Cerebellar cortex (tissue), 1 donor: ENCODE measurements at regions not wholly inside any gene's neighbourhood (a gene's known extent, or its start where the extent isn't known, plus 50 kb on each side); places are given as distances from the start of the nearest gene placed in this dataset.
"Not testable (repeated sequence)": the region's sequence is repeated elsewhere in the genome, so short reads cannot be mapped to it uniquely, and the experiment has no call there.

ENCODE experiments used
- DNase-seq: peaks from one replicate; pipeline ENCODE4 v3.0.0-alpha.2; 2015; ENCODE audit warnings: low spot score

GRCh38 chr12:47410383-47410782 is 295.4 kb downstream of the RPAP3 start:
- DNase-seq, result no peak

- no peak for DNase-seq
These were observed 296.4 kb downstream of the RPAP3 start for GRCh38 chr12:47409310-47409987.

GRCh38 chr12:47408171-47408871 is 297.5 kb downstream of the RPAP3 start:
- DNase-seq, result peak; percentile 12

- DNase-seq, result no peak
These were observed 298.2 kb downstream of the RPAP3 start for GRCh38 chr12:47407463-47408129.

GRCh38 chr12:47403681-47404080 is 302.1 kb downstream of the RPAP3 start:
- no peak for DNase-seq

GRCh38 chr12:47401196-47401595 is 304.6 kb downstream of the RPAP3 start:
- DNase-seq, result not testable (repeated sequence)

- no peak for DNase-seq
These were observed 305.6 kb downstream of the RPAP3 start for GRCh38 chr12:47400266-47400665.

- DNase-seq, result peak; percentile 74
These were observed 308.1 kb downstream of the RPAP3 start for GRCh38 chr12:47397664-47398281.

- no peak for DNase-seq
These were observed 308.7 kb downstream of the RPAP3 start for GRCh38 chr12:47396902-47397663.

- peak; percentile 56 for DNase-seq
These were observed 311.8 kb downstream of the RPAP3 start for GRCh38 chr12:47394070-47394469.

GRCh38 chr12:47393403-47393790 is 312.4 kb downstream of the RPAP3 start:
- DNase-seq, result no peak

- no peak for DNase-seq
These were observed 311.8 kb upstream of the AMIGO2 start for GRCh38 chr12:47391566-47391965.

GRCh38 chr12:47388712-47389111 is 309.0 kb upstream of the AMIGO2 start:
- DNase-seq, result no peak

GRCh38 chr12:47387994-47388393 is 308.2 kb upstream of the AMIGO2 start:
- DNase-seq, result no peak

- DNase-seq, result no peak
These were observed 305.9 kb upstream of the AMIGO2 start for GRCh38 chr12:47385653-47386052.

GRCh38 chr12:47383942-47384341 is 304.2 kb upstream of the AMIGO2 start:
- DNase-seq, result no peak

- no peak for DNase-seq
These were observed 302.5 kb upstream of the AMIGO2 start for GRCh38 chr12:47382305-47382704.

- DNase-seq, result no peak
These were observed 299.1 kb upstream of the AMIGO2 start for GRCh38 chr12:47378907-47379306.

- DNase-seq, result no peak
These were observed 298.4 kb upstream of the AMIGO2 start for GRCh38 chr12:47378222-47378582.

GRCh38 chr12:47377414-47378221 is 297.9 kb upstream of the AMIGO2 start:
- DNase-seq, result no peak

GRCh38 chr12:47376927-47377326 is 297.2 kb upstream of the AMIGO2 start:
- DNase-seq, result no peak
